NCI-H187 treated with DMSO at 0.1 percent for 48 hours (cell line): ENCODE measurements at regions not wholly inside any gene's neighbourhood (a gene's known extent, or its start where the extent isn't known, plus 50 kb on each side); places are given as distances from the start of the nearest gene placed in this dataset.
A peak's percentile ranks its signal among the peaks of the same experiment; 100 is the strongest.
"Not testable (repeated sequence)": the region's sequence is repeated elsewhere in the genome, so short reads cannot be mapped to it uniquely, and the experiment has no call there.

Experiments
- DNase-seq: peaks from one replicate; lab custom pipeline; 2025; lab: John Stamatoyannopoulos, UW

- DNase-seq = no peak
Observed at GRCh38 chr5:125088522-125089105, 342.2 kb upstream of the ZNF608 start.

GRCh38 chr5:125092138-125092537, 345.7 kb upstream of the ZNF608 start:
- DNase-seq = not testable (repeated sequence)

- DNase-seq = no peak
Observed at GRCh38 chr5:125093776-125094175, 347.3 kb upstream of the ZNF608 start.

- no peak for DNase-seq
Observed at GRCh38 chr5:125100342-125100741, 353.9 kb upstream of the ZNF608 start.

- DNase-seq = no peak
Observed at GRCh38 chr5:125100951-125101350, 354.5 kb upstream of the ZNF608 start.

GRCh38 chr5:125103459-125103858, 357.0 kb upstream of the ZNF608 start:
- DNase-seq = no peak

- DNase-seq = no peak
Observed at GRCh38 chr5:125106271-125106670, 359.8 kb upstream of the ZNF608 start.

GRCh38 chr5:125106881-125107280, 360.4 kb upstream of the ZNF608 start:
- DNase-seq = no peak

- DNase-seq = peak; percentile 33
Observed at GRCh38 chr5:125109293-125109692, 362.9 kb upstream of the ZNF608 start.

GRCh38 chr5:125109816-125110215, 363.4 kb upstream of the ZNF608 start:
- no peak for DNase-seq

- DNase-seq = no peak
Observed at GRCh38 chr5:125112196-125112595, 365.8 kb upstream of the ZNF608 start.

GRCh38 chr5:125113328-125113727, 366.9 kb upstream of the ZNF608 start:
- no peak for DNase-seq

GRCh38 chr5:125115195-125115525, 368.7 kb upstream of the ZNF608 start:
- no peak for DNase-seq

- DNase-seq = no peak
Observed at GRCh38 chr5:125117566-125117965, 371.1 kb upstream of the ZNF608 start.

GRCh38 chr5:125120012-125120411, 373.6 kb upstream of the ZNF608 start:
- DNase-seq = no peak

GRCh38 chr5:125125031-125125823, 378.8 kb upstream of the ZNF608 start:
- no peak for DNase-seq

GRCh38 chr5:125126050-125126449, 379.6 kb upstream of the ZNF608 start:
- DNase-seq = no peak

- no peak for DNase-seq
Observed at GRCh38 chr5:125129151-125129806, 382.8 kb upstream of the ZNF608 start.

- DNase-seq = no peak
Observed at GRCh38 chr5:125130591-125130990, 384.2 kb upstream of the ZNF608 start.

GRCh38 chr5:125134216-125135081, 388.0 kb upstream of the ZNF608 start:
- no peak for DNase-seq

GRCh38 chr5:125137535-125137934, 391.1 kb upstream of the ZNF608 start:
- no peak for DNase-seq

GRCh38 chr5:125138266-125138665, 391.8 kb upstream of the ZNF608 start:
- no peak for DNase-seq
